K562 (cell line): ENCODE measurements at regions not wholly inside any gene's neighbourhood (a gene's known extent, or its start where the extent isn't known, plus 50 kb on each side); places are given as distances from the start of the nearest gene placed in this dataset.

Experiments used
- AFF4 ChIP-seq: sonication (generic); formaldehyde crosslinking; IDR thresholded peaks from 2 replicates; pipeline ENCODE4 v1.8.0; 2023; ENCODE audit warnings: mild to moderate bottlenecking, missing genetic modification reagents
- DPF2 ChIP-seq: fragments of 450-650 bp; IDR thresholded peaks from 2 replicates; pipeline ENCODE4 v1.6.1; 2016
- EP300 ChIP-seq: IDR thresholded peaks from 2 replicates; pipeline ENCODE4 v1.6.1; 2012; ENCODE audit warnings: low read length, improper control_type of control experiment
- FOXK2 ChIP-seq, 2 experiments: fragments of 450-650 bp; IDR thresholded peaks in 1 of 2; conservative IDR thresholded peaks in 1 of 2; 2 replicates each; pipeline ENCODE4 v1.6.1; 2016; ENCODE audit warnings: low read depth in 2 of 2, mild to moderate bottlenecking in 1 of 2
- HNRNPL ChIP-seq: fragments of 200-400 bp; formaldehyde crosslinking; IDR thresholded peaks from 2 replicates; pipeline ENCODE4 v1.6.1; 2017; ENCODE audit warnings: low read depth, mild to moderate bottlenecking, low read length
- JUND ChIP-seq, 2 experiments: IDR thresholded peaks; 2 replicates in 1 of 2; 3 replicates in 1 of 2; pipeline ENCODE4 v1.6.1; 2011; ENCODE audit warnings: borderline replicate concordance in 2 of 2, low read depth in 2 of 2, low read length in 2 of 2, improper control_type of control experiment in 1 of 2, missing biosample characterization in 1 of 2, missing genetic modification characterization in 1 of 2, missing genetic modification reagents in 1 of 2
- MAX ChIP-seq: sonication (generic); formaldehyde crosslinking; IDR thresholded peaks from 2 replicates; pipeline ENCODE4 v1.9.0; 2022; ENCODE audit warnings: mild to moderate bottlenecking, missing genetic modification reagents
- MYBL2 ChIP-seq, 2 experiments: fragments of 450-650 bp in 1 of 2; sonication (generic) in 1 of 2; formaldehyde crosslinking in 1 of 2; IDR thresholded peaks; 2 replicates each; pipeline versions ENCODE4 v1.6.1 to v1.8.1; 2017 to 2022; ENCODE audit warnings: borderline replicate concordance in 1 of 2, inconsistent platforms in 1 of 2, low read depth in 1 of 2, mild to moderate bottlenecking in 1 of 2, missing genetic modification reagents in 1 of 2, moderate library complexity in 1 of 2
- PHF20 ChIP-seq: fragments of 450-650 bp; IDR thresholded peaks from 2 replicates; pipeline ENCODE4 v1.6.1; 2018; ENCODE audit not compliant: partially characterized antibody
- RCOR1 ChIP-seq, 2 experiments: IDR thresholded peaks; 2 replicates each; pipeline ENCODE4 v1.6.1; 2012; ENCODE audit warnings: low read depth in 2 of 2, low read length in 2 of 2, borderline replicate concordance in 1 of 2, improper control_type of control experiment in 1 of 2
- RNF219 ChIP-seq: fragments of 250-450 bp; sonication (Bioruptor Pico); IDR thresholded peaks from 2 replicates; pipeline ENCODE4 v1.5.0; 2022; ENCODE audit warnings: mild to moderate bottlenecking
- SIN3B ChIP-seq: fragments of 450-650 bp; IDR thresholded peaks from 2 replicates; pipeline ENCODE4 v1.6.1; 2017; ENCODE audit warnings: low read depth, mild to moderate bottlenecking, moderate library complexity
- U2AF1 ChIP-seq: fragments of 200-400 bp; formaldehyde crosslinking; optimal IDR thresholded peaks from 2 replicates; pipeline ENCODE3; 2017; ENCODE audit warnings: mild to moderate bottlenecking, low read depth, low read length, moderate library complexity
- ZNF512 ChIP-seq: IDR thresholded peaks from 2 replicates; pipeline ENCODE4 v1.6.1; 2016; ENCODE audit warnings: missing genetic modification characterization, missing compliant biosample characterization

- TF ChIP-seq AFF4 (no peak), RNF219 (CRISPR knock-in tag) (no peak), U2AF1 (no peak), FOXK2 (conservative IDR thresholded peaks at IDR 0.05 in 1 of 2, IDR thresholded peaks at IDR 0.05 in 1 of 2; ENCODE audit: low read depth in 2 of 2) (peak; percentile 32 to 71; a peak in 2 of 4 replicates), SIN3B (no peak), DPF2 (peak; percentile 53; the same call in 1 of the 2 replicates), PHF20 (no peak), MAX (CRISPR knock-in tag) (no peak), MYBL2 (IDR thresholded peaks at IDR 0.05; ENCODE audit: low read depth) (no peak), MYBL2 (CRISPR knock-in tag; IDR thresholded peaks at IDR 0.05; ENCODE audit: borderline replicate concordance) (no peak), ZNF512 (tag) (no peak), JUND (IDR thresholded peaks at IDR 0.05; ENCODE audit: borderline replicate concordance, low read depth, low read length) (peak; percentile 20; the same call in 1 of the 2 replicates), JUND (tag; IDR thresholded peaks at IDR 0.05; ENCODE audit: borderline replicate concordance, low read depth, low read length) (peak; percentile 31; the same call in 1 of the 3 replicates), HNRNPL (no peak), EP300 (peak; percentile 41; the same call in 1 of the 2 replicates), RCOR1 (IDR thresholded peaks at IDR 0.05; ENCODE audit: borderline replicate concordance in 1 of 2, low read depth in 2 of 2, low read length in 2 of 2) (0 out of 4 replicates have a peak, but pooled peaks of 1 of the 2 experiments have one; percentile 21)
Measured at GRCh38 chr14:58712357-58712756, 74.6 kb downstream of the DACT1 start (continued).
